ENCODE measurements at regions not wholly inside any gene's neighbourhood (a gene's known extent, or its start where the extent isn't known, plus 50 kb on each side); places are given as distances from the start of the nearest gene placed in this dataset.

DNA sequence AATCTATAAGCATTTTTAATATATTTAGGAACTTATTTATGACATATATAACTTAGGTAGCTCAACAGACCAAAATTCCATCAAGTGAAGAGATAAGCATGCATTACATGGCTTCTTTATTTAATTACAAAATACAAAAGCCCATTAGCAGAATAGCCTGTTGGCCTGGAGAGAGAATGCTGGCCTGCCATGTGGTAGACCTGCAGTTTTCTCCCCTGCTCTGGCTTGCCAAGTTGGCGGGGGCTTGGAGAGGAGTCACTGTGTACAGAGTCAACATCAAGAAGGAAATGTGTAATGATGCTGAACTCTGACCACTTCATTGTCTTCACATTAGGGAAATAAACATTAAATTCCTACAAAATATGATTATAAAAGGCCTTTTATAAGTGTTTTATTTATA is 69.8 kb upstream of the CNTLN start:
- no peak for TF ChIP-seq CTCF (IDR thresholded peaks at IDR 0.05; ENCODE audit: control extremely low read depth in 1 of 3, insufficient read depth in 1 of 3, low read depth in 1 of 3, low read length in 3 of 3)
- no peak for TF ChIP-seq USF2 (IDR thresholded peaks at IDR 0.05; ENCODE audit: low read length)
- no peak for TF ChIP-seq POLR2AphosphoS5 (IDR thresholded peaks at IDR 0.05; ENCODE audit: low read depth, low read length)
- no peak for TF ChIP-seq POLR2A (IDR thresholded peaks at IDR 0.05; ENCODE audit: control extremely low read depth in 1 of 2, low read depth in 2 of 2, low read length in 2 of 2)
- no peak for TF ChIP-seq RAD21 (IDR thresholded peaks at IDR 0.05 in 1 of 2, conservative IDR thresholded peaks at IDR 0.05 in 1 of 2; ENCODE audit: low read depth in 2 of 2, low read length in 2 of 2)
- no peak for TF ChIP-seq SIN3A (conservative IDR thresholded peaks at IDR 0.05 in 1 of 2, IDR thresholded peaks at IDR 0.05 in 1 of 2; ENCODE audit: low read depth in 1 of 2, low read length in 2 of 2)
- no peak for TF ChIP-seq CHD1 (IDR thresholded peaks at IDR 0.05; ENCODE audit: low read depth, low read length)
- no peak for TF ChIP-seq SRF (IDR thresholded peaks at IDR 0.05; ENCODE audit: low read depth, low read length)
- no peak for TF ChIP-seq EZH2 (IDR thresholded peaks at IDR 0.05; ENCODE audit: low read depth, low read length, severe bottlenecking)
- TF ChIP-seq, protein P1, sequence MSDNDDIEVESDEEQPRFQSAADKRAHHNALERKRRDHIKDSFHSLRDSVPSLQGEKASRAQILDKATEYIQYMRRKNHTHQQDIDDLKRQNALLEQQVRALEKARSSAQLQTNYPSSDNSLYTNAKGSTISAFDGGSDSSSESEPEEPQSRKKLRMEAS (IDR thresholded peaks at IDR 0.05): no peak
- TF ChIP-seq BACH1 (IDR thresholded peaks at IDR 0.05; ENCODE audit: low read length): no peak
- TF ChIP-seq HDAC2 (IDR thresholded peaks at IDR 0.05; ENCODE audit: borderline replicate concordance in 1 of 2, low read depth in 2 of 2, low read length in 2 of 2): no peak
- no peak for TF ChIP-seq GABPA (IDR thresholded peaks at IDR 0.05; ENCODE audit: borderline replicate concordance, insufficient read depth, low read length)
- TF ChIP-seq EP300 (IDR thresholded peaks at IDR 0.05; ENCODE audit: borderline replicate concordance in 1 of 2, low read depth in 2 of 2, low read length in 2 of 2): no peak

Data from H1 (cell line).